Ovary (tissue), 3 donors: ENCODE measurements at regions not wholly inside any gene's neighbourhood (a gene's known extent, or its start where the extent isn't known, plus 50 kb on each side); places are given as distances from the start of the nearest gene placed in this dataset.

Experiments
- CTCF ChIP-seq, 3 donors: fragments of 450-650 bp in 2 of 3; fragments of 200-600 bp in 1 of 3; IDR thresholded peaks; one replicate each; pipeline versions ENCODE4 v1.5.1 to v1.8.0; 2016 to 2022; ENCODE audit warnings: antibody characterized with exemption in 3 of 3, mild to moderate bottlenecking in 1 of 3
- EP300 ChIP-seq: sonication (generic); formaldehyde crosslinking; IDR thresholded peaks from one replicate; pipeline ENCODE4 v1.6.1; 2017; ENCODE audit warnings: antibody characterized with exemption
- donor health status: DM: no; HTN: no; CAD: no.

- TF ChIP-seq CTCF (IDR thresholded peaks at IDR 0.05), result peak in 1 of 3 donors; percentile 44
- TF ChIP-seq EP300, result no peak
Measured at GRCh38 chr16:85986931-85987749, 88.2 kb downstream of the IRF8 start.
